ENCODE measurements at regions not wholly inside any gene's neighbourhood (a gene's known extent, or its start where the extent isn't known, plus 50 kb on each side); places are given as distances from the start of the nearest gene placed in this dataset.

GRCh38 chrX:63285375-63285774, 65.8 kb downstream of the SPIN4 start:
- intact Hi-C loops (cut with micrococcal nuclease), result no loop called here
- Mint-ChIP-seq H3K27ac (no peak overlapping the region), H3K4me1 (ENCODE audit: low read depth) (no peaks in the 10 kb centered on the region), H3K4me3 (no peak overlapping the region), H3K9me3 (peaks cover 13% of the 10 kb centered on the region), H3K36me3 (ENCODE audit: low read depth) (peaks cover 1% of the 10 kb centered on the region), H3K27me3 (no peaks in the 10 kb centered on the region)
- no peak for TF ChIP-seq CTCF (IDR thresholded peaks at IDR 0.05)
- ChIA-PET CTCF (interaction anchor here (2.2 kb wide), 1 partner anchor 10 kb away, joined by 11 read pairs; no protein-coding TSS in a partner anchor), POLR2A (no interaction called here)
- DNase-seq (no peak), ATAC-seq (no peak)

- Mint-ChIP-seq H3K4me1 (ENCODE audit: low read depth) (no peaks in the 10 kb centered on the region), H3K36me3 (ENCODE audit: low read depth) (no peaks in the 10 kb centered on the region), H3K4me3 (no peak overlapping the region), H3K9me3 (peaks cover 13% of the 10 kb centered on the region), H3K27ac (no peak overlapping the region), H3K27me3 (no peaks in the 10 kb centered on the region)
- CTCF ChIA-PET, result interaction anchor here (2.2 kb wide), 1 partner anchor 9 kb away, joined by 11 read pairs; no protein-coding TSS in a partner anchor
- POLR2A ChIA-PET, result no interaction called here
- DNase-seq, result no peak
- ATAC-seq, result no peak
- TF ChIP-seq CTCF (IDR thresholded peaks at IDR 0.05), result no peak
- intact Hi-C loops (cut with micrococcal nuclease), result no loop called here
Measured at GRCh38 chrX:63284659-63285058, 66.5 kb downstream of the SPIN4 start.

DNA sequence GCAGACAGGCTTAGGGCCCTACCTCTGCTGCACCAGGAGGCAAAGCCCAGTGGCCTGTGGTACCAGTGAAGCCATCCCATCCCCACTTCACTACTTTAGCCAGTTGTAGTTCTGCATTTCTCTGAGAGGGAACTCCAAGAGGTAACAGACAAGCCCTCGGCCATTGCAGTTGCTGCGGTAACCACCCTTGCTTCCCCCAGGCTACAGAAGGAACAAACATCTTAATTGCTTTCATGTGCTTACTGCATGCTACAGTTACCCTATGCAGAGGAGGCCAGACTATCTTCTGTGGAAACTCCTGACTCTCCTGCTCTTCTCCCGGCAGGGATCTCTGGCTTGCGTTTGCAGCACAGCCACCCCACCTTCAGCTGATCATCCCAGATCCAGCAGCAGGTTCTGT, 67.8 kb downstream of the SPIN4 start:
- intact Hi-C loops (cut with micrococcal nuclease), result no loop called here
- no peak for DNase-seq

DNA sequence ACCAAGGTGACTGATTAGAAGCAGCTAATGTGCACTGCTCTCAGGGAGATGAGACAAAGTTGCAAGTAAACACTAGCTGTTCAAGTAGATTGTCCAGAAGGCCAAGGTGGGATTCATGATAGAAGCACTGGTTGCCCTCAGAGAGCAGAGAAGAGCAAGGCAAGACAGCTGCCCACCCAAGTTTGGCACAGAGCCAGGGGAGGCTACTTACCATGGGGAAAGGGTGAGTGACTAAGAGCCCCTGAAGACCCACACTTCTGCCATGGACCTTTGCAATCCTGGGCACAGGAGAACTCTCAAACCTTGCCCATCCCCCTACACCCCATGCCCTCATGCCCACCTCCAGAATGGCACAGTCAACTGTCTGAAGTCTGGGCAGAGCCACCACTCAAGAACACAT, 68.3 kb downstream of the SPIN4 start:
- Mint-ChIP-seq H3K9me3 (peaks cover 11% of the 10 kb centered on the region), H3K36me3 (ENCODE audit: low read depth) (no peaks in the 10 kb centered on the region), H3K4me3 (no peak overlapping the region), H3K27ac (no peak overlapping the region), H3K27me3 (no peaks in the 10 kb centered on the region), H3K4me1 (ENCODE audit: low read depth) (no peaks in the 10 kb centered on the region)
- POLR2A ChIA-PET, result no interaction called here
- DNase-seq, result no peak
- TF ChIP-seq CTCF (IDR thresholded peaks at IDR 0.05), result no peak
- ATAC-seq, result no peak
- intact Hi-C loops (cut with micrococcal nuclease), result no loop called here
- CTCF ChIA-PET, result no interaction called here

More for the DNA sequence above, 67.8 kb downstream of the SPIN4 start:
- Mint-ChIP-seq H3K9me3 (peaks cover 13% of the 10 kb centered on the region), H3K27me3 (no peaks in the 10 kb centered on the region), H3K4me1 (ENCODE audit: low read depth) (no peaks in the 10 kb centered on the region), H3K27ac (no peak overlapping the region), H3K4me3 (no peak overlapping the region), H3K36me3 (ENCODE audit: low read depth) (no peaks in the 10 kb centered on the region)
- TF ChIP-seq CTCF (IDR thresholded peaks at IDR 0.05), result no peak
- ATAC-seq, result no peak
- ChIA-PET CTCF (interaction anchor here (0.7 kb wide), 1 partner anchor 11 kb away, joined by 4 read pairs; no protein-coding TSS in a partner anchor), POLR2A (no interaction called here)

- TF ChIP-seq CTCF (IDR thresholded peaks at IDR 0.05), result no peak
- CTCF ChIA-PET, result interaction anchor here (0.9 kb wide), 1 partner anchor 9 kb away, joined by 3 read pairs; no protein-coding TSS in a partner anchor
- Mint-ChIP-seq H3K9me3 (peaks cover 10% of the 10 kb centered on the region), H3K4me3 (no peak overlapping the region), H3K4me1 (ENCODE audit: low read depth) (no peaks in the 10 kb centered on the region), H3K27ac (no peak overlapping the region), H3K36me3 (ENCODE audit: low read depth) (no peaks in the 10 kb centered on the region), H3K27me3 (no peaks in the 10 kb centered on the region)
- POLR2A ChIA-PET, result no interaction called here
- ATAC-seq (no peak), DNase-seq (no peak)
- intact Hi-C loops (cut with micrococcal nuclease), result no loop called here
Measured at GRCh38 chrX:63282077-63282476, 69.1 kb downstream of the SPIN4 start.

Data from activated CD8-positive, alpha-beta T cell treated with anti-CD3 and anti-CD28 coated beads for 36 hours (primary cell).